Neuronal stem cell (in vitro differentiated cells): ENCODE measurements at regions not wholly inside any gene's neighbourhood (a gene's known extent, or its start where the extent isn't known, plus 50 kb on each side); places are given as distances from the start of the nearest gene placed in this dataset.

Experiments
- DNase-seq: peaks from one replicate; pipeline ENCODE4 v3.0.0-alpha.2; 2013; ENCODE audit warnings: low spot score
- H2AFZ ChIP-seq: one replicate; pipeline ENCODE4 v1.6.1; 2013; ENCODE audit warnings: mild to moderate bottlenecking, low read length, inconsistent platforms
- H2AK5ac ChIP-seq: 2 replicates; pipeline ENCODE4 v1.6.1; 2013; ENCODE audit warnings: low read depth, mild to moderate bottlenecking, inconsistent platforms, low read length, moderate library complexity, mixed read lengths
- H2BK120ac ChIP-seq: 2 replicates; pipeline ENCODE4 v1.6.1; 2013; ENCODE audit warnings: low read depth, mild to moderate bottlenecking, inconsistent platforms, low read length, moderate library complexity, mixed read lengths
- H2BK12ac ChIP-seq: one replicate; pipeline ENCODE4 v1.6.1; 2013; ENCODE audit warnings: low read length, inconsistent platforms
- H2BK15ac ChIP-seq: 2 replicates; pipeline ENCODE4 v1.6.1; 2013; ENCODE audit warnings: mild to moderate bottlenecking, low read length, inconsistent platforms, mixed read lengths
- H2BK5ac ChIP-seq: one replicate; pipeline ENCODE4 v1.6.1; 2013; ENCODE audit warnings: inconsistent platforms, mild to moderate bottlenecking, low read length, moderate library complexity
- H3K14ac ChIP-seq: one replicate; pipeline ENCODE4 v1.6.1; 2013; ENCODE audit warnings: low read length, inconsistent platforms
- H3K18ac ChIP-seq: 2 replicates; pipeline ENCODE4 v1.6.1; 2013; ENCODE audit warnings: low read length, inconsistent platforms
- H3K23ac ChIP-seq: 2 replicates; pipeline ENCODE4 v1.6.1; 2013; ENCODE audit warnings: low read depth, mild to moderate bottlenecking, mixed read lengths, low read length, inconsistent platforms; ENCODE audit not compliant: poor library complexity
- H3K27ac ChIP-seq: replicated peaks from 3 replicates; pipeline ENCODE4 v1.5.1; 2013; ENCODE audit warnings: low read length, inconsistent platforms
- H3K27me3 ChIP-seq, 3 experiments: 2 replicates each; pipeline ENCODE4 v1.6.1; 2013; ENCODE audit warnings: low read length in 3 of 3, mild to moderate bottlenecking in 2 of 3, inconsistent platforms in 1 of 3, low read depth in 1 of 3, mixed read lengths in 1 of 3, moderate library complexity in 1 of 3; ENCODE audit not compliant: control insufficient read depth in 3 of 3, insufficient read depth in 3 of 3
- H3K36me3 ChIP-seq, 2 donors: replicated peaks in 1 of 2; 2 replicates each; pipeline ENCODE4 v1.6.1; 2013; ENCODE audit warnings: low read length in 2 of 2; ENCODE audit not compliant: control insufficient read depth in 2 of 2, insufficient read depth in 2 of 2
- H3K4ac ChIP-seq: 2 replicates; pipeline ENCODE4 v1.6.1; 2013; ENCODE audit warnings: inconsistent platforms, mild to moderate bottlenecking, low read length, moderate library complexity
- H3K4me1 ChIP-seq, 2 donors: 1 replicate in 1 of 2; 2 replicates in 1 of 2; pipeline ENCODE4 v1.6.1; 2013; ENCODE audit warnings: low read length in 2 of 2, low read depth in 1 of 2; ENCODE audit not compliant: control insufficient read depth in 2 of 2, insufficient read depth in 1 of 2
- H3K4me2 ChIP-seq: one replicate; pipeline ENCODE4 v1.6.1; 2013; ENCODE audit warnings: mild to moderate bottlenecking, low read length, inconsistent platforms; ENCODE audit not compliant: insufficient read depth, poor library complexity, severe bottlenecking
- H3K4me3 ChIP-seq, 2 donors: 2 replicates each; pipeline ENCODE4 v1.5.1; 2013; ENCODE audit warnings: low read length in 2 of 2, mild to moderate bottlenecking in 2 of 2, inconsistent platforms in 1 of 2, moderate library complexity in 1 of 2
- H3K79me1 ChIP-seq: one replicate; pipeline ENCODE4 v1.6.1; 2013; ENCODE audit warnings: low read depth, mild to moderate bottlenecking, inconsistent platforms, low read length, moderate library complexity
- H3K9ac ChIP-seq: one replicate; pipeline ENCODE4 v1.6.1; 2013; ENCODE audit warnings: mild to moderate bottlenecking, low read depth, low read length, inconsistent platforms; ENCODE audit not compliant: poor library complexity
- H3K9me3 ChIP-seq, 2 donors: replicated peaks in 1 of 2; 2 replicates each; pipeline versions ENCODE3 to v1.6.1; 2013; ENCODE audit warnings: low read length in 2 of 2, mild to moderate bottlenecking in 2 of 2, inconsistent platforms in 1 of 2, low read depth in 1 of 2, mixed read lengths in 1 of 2, moderate library complexity in 1 of 2; ENCODE audit not compliant: control insufficient read depth in 2 of 2, insufficient read depth in 1 of 2
- H4K8ac ChIP-seq: one replicate; pipeline ENCODE4 v1.6.1; 2013; ENCODE audit warnings: low read depth, mild to moderate bottlenecking, inconsistent platforms, low read length, moderate library complexity
- H4K91ac ChIP-seq: one replicate; pipeline ENCODE4 v1.6.1; 2013; ENCODE audit warnings: low read length, low read depth, mild to moderate bottlenecking, inconsistent platforms; ENCODE audit not compliant: poor library complexity
- WGBS, 2 donors: extraction: QIAGEN DNeasy Blood & Tissue Kit; methylation state at CpG; one replicate each; pipeline ENCODE4 v1.1.7; 2013; ENCODE audit warnings: missing lambda C conversion rate in 2 of 2, mixed read lengths in 1 of 2; ENCODE audit not compliant: insufficient read length in 2 of 2, insufficient replicate concordance in 1 of 2; ENCODE audit errors: extremely low coverage in 2 of 2; 5-methylcytosine and 5-hydroxymethylcytosine counted together

DNA sequence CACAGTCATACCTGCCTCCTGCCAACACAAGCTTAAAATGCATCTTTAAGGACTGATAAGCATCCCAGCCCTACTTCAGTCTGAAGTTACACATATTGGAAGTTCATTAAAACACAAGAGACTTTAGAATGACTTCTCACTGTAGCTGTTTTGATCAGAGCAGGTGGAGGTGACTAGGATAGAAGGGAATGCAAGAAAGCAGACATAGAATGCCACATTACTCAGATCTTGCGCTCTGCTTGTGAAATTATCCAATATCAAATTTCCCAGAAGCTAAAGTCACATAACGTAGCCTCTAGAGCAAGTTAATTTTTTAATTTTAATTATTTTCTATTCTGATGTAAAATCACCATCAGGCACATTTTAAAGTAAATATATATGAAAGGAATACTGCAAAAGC is 306.5 kb downstream of the PLOD2 start:
- H3K79me1 ChIP-seq, result no peaks in the 10 kb centered on the region
- H4K8ac ChIP-seq, result no peak overlapping the region
- no peak overlapping the region for H2BK120ac ChIP-seq
- no peak overlapping the region for H2BK5ac ChIP-seq
- H3K4ac ChIP-seq, result no peak overlapping the region
- H3K36me3 ChIP-seq, result no peaks in the 10 kb centered on the region
- no peak overlapping the region for H3K23ac ChIP-seq
- no peak overlapping the region for H3K9ac ChIP-seq
- no peak overlapping the region for H2AFZ ChIP-seq
- H4K91ac ChIP-seq, result no peak overlapping the region
- H3K18ac ChIP-seq, result no peak overlapping the region
- no peak overlapping the region for H3K27ac ChIP-seq
- H3K27me3 ChIP-seq, result no peaks in the 10 kb centered on the region
- no peak for DNase-seq
- no peaks in the 10 kb centered on the region for H3K9me3 ChIP-seq
- H2AK5ac ChIP-seq, result no peak overlapping the region
- H2BK15ac ChIP-seq, result no peak overlapping the region
- H3K4me2 ChIP-seq, result no peak overlapping the region
- no peaks in the 10 kb centered on the region for H3K4me1 ChIP-seq
- WGBS, 2 donors, result no CpG with 5 or more reads among the region's 2 CpGs
- no peak overlapping the region for H3K14ac ChIP-seq
- no peak overlapping the region for H2BK12ac ChIP-seq
- H3K4me3 ChIP-seq, result no peak overlapping the region

GRCh38 chr3:145857956-145858355 is 303.0 kb downstream of the PLOD2 start:
- no peak overlapping the region for H3K4ac ChIP-seq
- no peak overlapping the region for H4K91ac ChIP-seq
- DNase-seq, result no peak
- H2BK12ac ChIP-seq, result no peak overlapping the region
- no peaks in the 10 kb centered on the region for H3K4me1 ChIP-seq
- no peak overlapping the region for H3K27ac ChIP-seq
- H4K8ac ChIP-seq, result no peak overlapping the region
- WGBS, 2 donors, result no CpG with 5 or more reads among the region's 1 CpG
- no peak overlapping the region for H2BK5ac ChIP-seq
- no peak overlapping the region for H2BK120ac ChIP-seq
- H3K4me2 ChIP-seq, result no peak overlapping the region
- no peak overlapping the region for H3K4me3 ChIP-seq
- H3K23ac ChIP-seq, result no peak overlapping the region
- no peak overlapping the region for H3K14ac ChIP-seq
- no peaks in the 10 kb centered on the region for H3K9me3 ChIP-seq
- H3K36me3 ChIP-seq, result no peaks in the 10 kb centered on the region
- no peak overlapping the region for H2BK15ac ChIP-seq
- H3K9ac ChIP-seq, result no peak overlapping the region
- H2AK5ac ChIP-seq, result no peak overlapping the region
- no peak overlapping the region for H2AFZ ChIP-seq
- no peaks in the 10 kb centered on the region for H3K27me3 ChIP-seq
- H3K18ac ChIP-seq, result no peak overlapping the region
- no peaks in the 10 kb centered on the region for H3K79me1 ChIP-seq

DNA sequence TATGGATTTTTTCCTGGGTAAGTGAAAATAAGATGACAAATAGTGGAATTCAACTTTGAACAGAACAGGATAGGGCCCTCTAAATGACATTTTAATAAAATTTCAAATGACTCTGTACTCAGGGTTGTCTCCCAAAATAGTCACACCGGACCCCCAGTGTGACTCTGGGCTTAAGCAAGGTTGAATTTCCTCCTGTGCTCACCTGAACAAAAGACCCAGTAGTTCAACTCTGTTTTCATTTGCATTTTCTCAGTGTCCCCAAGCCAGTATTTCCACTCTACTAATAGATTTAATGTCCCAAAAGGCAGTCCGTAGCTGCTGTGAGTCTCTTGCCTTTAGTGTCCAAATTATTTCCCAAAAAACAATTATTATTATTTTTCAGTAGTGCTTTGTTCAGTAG is 296.6 kb downstream of the PLOD2 start:
- Histone ChIP-seq H3K4me1 (no peaks in the 10 kb centered on the region), H3K27me3 (no peaks in the 10 kb centered on the region), H2AK5ac (no peak overlapping the region), H3K14ac (no peak overlapping the region), H3K4ac (no peak overlapping the region), H3K18ac (no peak overlapping the region), H2BK12ac (no peak overlapping the region), H4K8ac (no peak overlapping the region), H3K9ac (no peak overlapping the region), H3K36me3 (no peaks in the 10 kb centered on the region), H2BK5ac (no peak overlapping the region), H2AFZ (no peak overlapping the region), H4K91ac (no peak overlapping the region), H3K9me3 (no peaks in the 10 kb centered on the region), H2BK120ac (no peak overlapping the region), H3K23ac (no peak overlapping the region), H3K79me1 (no peaks in the 10 kb centered on the region), H3K4me2 (no peak overlapping the region), H2BK15ac (no peak overlapping the region), H3K4me3 (no peak overlapping the region), H3K27ac (no peak overlapping the region)
- WGBS, 2 donors, result no CpG with 5 or more reads among the region's 2 CpGs
- DNase-seq, result no peak

GRCh38 chr3:145865399-145866018 is 295.5 kb downstream of the PLOD2 start:
- no peaks in the 10 kb centered on the region for H3K4me1 ChIP-seq
- no peak overlapping the region for H3K4me3 ChIP-seq
- H2AFZ ChIP-seq, result peak overlapping the region; percentile 15
- H3K18ac ChIP-seq, result no peak overlapping the region
- DNase-seq, result no peak
- no peaks in the 10 kb centered on the region for H3K79me1 ChIP-seq
- no peaks in the 10 kb centered on the region for H3K36me3 ChIP-seq
- H4K91ac ChIP-seq, result no peak overlapping the region
- H3K4me2 ChIP-seq, result no peak overlapping the region
- no peak overlapping the region for H4K8ac ChIP-seq
- H2BK12ac ChIP-seq, result no peak overlapping the region
- no peak overlapping the region for H3K23ac ChIP-seq
- H3K4ac ChIP-seq, result no peak overlapping the region
- H2BK120ac ChIP-seq, result no peak overlapping the region
- H2AK5ac ChIP-seq, result no peak overlapping the region
- H2BK5ac ChIP-seq, result no peak overlapping the region
- no peak overlapping the region for H3K14ac ChIP-seq
- no peak overlapping the region for H3K9ac ChIP-seq
- no CpG with 5 or more reads among the region's 4 CpGs for WGBS, 2 donors
- H3K27me3 ChIP-seq, result no peaks in the 10 kb centered on the region
- no peak overlapping the region for H3K27ac ChIP-seq
- no peaks in the 10 kb centered on the region for H3K9me3 ChIP-seq
- no peak overlapping the region for H2BK15ac ChIP-seq
